NCI-H2107 (cell line): ENCODE measurements at regions not wholly inside any gene's neighbourhood (a gene's known extent, or its start where the extent isn't known, plus 50 kb on each side); places are given as distances from the start of the nearest gene placed in this dataset.

Experiments
- DNase-seq: peaks from one replicate; lab custom pipeline; 2025; lab: John Stamatoyannopoulos, UW

- no peak for DNase-seq
Measured at GRCh38 chr16:86215233-86215978, 294.9 kb upstream of the FOXF1 start.

- no peak for DNase-seq
Measured at GRCh38 chr16:86215979-86216585, 294.2 kb upstream of the FOXF1 start.

GRCh38 chr16:86216591-86216990 lies 293.7 kb upstream of the FOXF1 start:
- DNase-seq = no peak

- no peak for DNase-seq
Measured at GRCh38 chr16:86217001-86217890, 293.1 kb upstream of the FOXF1 start.

- no peak for DNase-seq
Measured at GRCh38 chr16:86217891-86218270, 292.4 kb upstream of the FOXF1 start.

- DNase-seq = no peak
Measured at GRCh38 chr16:86218479-86219170, 291.7 kb upstream of the FOXF1 start.

GRCh38 chr16:86219655-86220445 lies 290.5 kb upstream of the FOXF1 start:
- DNase-seq = no peak

GRCh38 chr16:86220561-86220960 lies 289.8 kb upstream of the FOXF1 start:
- DNase-seq = no peak

- no peak for DNase-seq
Measured at GRCh38 chr16:86221085-86221484, 289.2 kb upstream of the FOXF1 start.

- DNase-seq = no peak
Measured at GRCh38 chr16:86222547-86222946, 287.8 kb upstream of the FOXF1 start.

- DNase-seq = no peak
Measured at GRCh38 chr16:86222965-86223551, 287.3 kb upstream of the FOXF1 start.

GRCh38 chr16:86224126-86224525 lies 286.2 kb upstream of the FOXF1 start:
- DNase-seq = no peak

- DNase-seq = no peak
Measured at GRCh38 chr16:86224629-86225028, 285.7 kb upstream of the FOXF1 start.

GRCh38 chr16:86225905-86226371 lies 284.4 kb upstream of the FOXF1 start:
- no peak for DNase-seq

- no peak for DNase-seq
Measured at GRCh38 chr16:86227041-86227440, 283.3 kb upstream of the FOXF1 start.

GRCh38 chr16:86227801-86228200 lies 282.5 kb upstream of the FOXF1 start:
- DNase-seq = no peak

GRCh38 chr16:86228713-86229112 lies 281.6 kb upstream of the FOXF1 start:
- no peak for DNase-seq

GRCh38 chr16:86229283-86229682 lies 281.0 kb upstream of the FOXF1 start:
- DNase-seq = no peak

- DNase-seq = no peak
Measured at GRCh38 chr16:86229866-86230656, 280.3 kb upstream of the FOXF1 start.
